ENCODE measurements at regions not wholly inside any gene's neighbourhood (a gene's known extent, or its start where the extent isn't known, plus 50 kb on each side); places are given as distances from the start of the nearest gene placed in this dataset.

DNA sequence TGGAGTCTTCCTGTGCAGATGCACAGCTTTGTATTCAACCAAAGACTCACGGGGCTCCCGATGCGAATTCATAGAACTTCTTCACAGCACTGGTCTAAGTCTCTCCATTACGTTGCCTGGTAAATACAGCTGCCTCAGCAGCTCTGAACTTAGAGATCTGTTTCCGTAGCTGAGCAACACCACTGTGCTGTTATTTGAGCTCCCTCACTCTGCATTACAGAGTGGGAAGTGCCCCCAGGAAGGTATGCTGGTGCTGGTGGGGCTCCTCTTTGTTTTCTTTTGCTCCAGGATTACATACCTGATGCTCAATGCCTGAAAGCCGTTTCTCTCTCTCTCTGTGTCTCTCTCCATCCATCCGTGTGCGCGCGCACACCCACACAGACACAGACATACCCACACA is 227.5 kb upstream of the RMST start:
- BruUV-seq (replicated peaks) = no TSS peak
- ChIA-PET CTCF (no interaction called here), RAD21 (ENCODE audit: low non-redundant PET in 1 of 2, low total read pairs in 2 of 2, uncharacterized antibody in 2 of 2, unreplicated experiment in 2 of 2) (no interaction called here), POLR2A (no interaction called here)
- Histone ChIP-seq H3K4me3 (replicated peaks in 1 of 2; ENCODE audit: low read depth in 1 of 2, low read length in 2 of 2) (no peak overlapping the region), H3K9me2 (ENCODE audit: insufficient read depth) (no peaks in the 10 kb centered on the region), H3K27ac (ENCODE audit: low read depth, low read length) (no peak overlapping the region), H3K36me3 (ENCODE audit: control insufficient read depth in 1 of 2, insufficient read depth in 2 of 2, low read length in 2 of 2) (no peaks in the 10 kb centered on the region), H3K27me3 (ENCODE audit: insufficient read depth, low read length) (no peaks in the 10 kb centered on the region), H3K9me3 (ENCODE audit: control insufficient read depth in 1 of 2, insufficient read depth in 1 of 2, low read depth in 1 of 2, low read length in 2 of 2) (no peaks in the 10 kb centered on the region), H2AFZ (ENCODE audit: low read depth, low read length, poor library complexity, severe bottlenecking) (no peak overlapping the region), H3K9ac (ENCODE audit: low read length) (no peak overlapping the region), H3K4me2 (ENCODE audit: low read length) (no peak overlapping the region), H3K79me2 (ENCODE audit: insufficient read depth, low read length) (no peaks in the 10 kb centered on the region), H4K20me1 (ENCODE audit: insufficient read depth) (no peaks in the 10 kb centered on the region), H3K4me1 (ENCODE audit: control insufficient read depth in 1 of 2, insufficient read depth in 2 of 2, low read length in 2 of 2) (no peaks in the 10 kb centered on the region)
- DNase-seq (ENCODE audit: low read depth, low spot score) = no peak
- no peak for ATAC-seq
- intact Hi-C loops (cut with micrococcal nuclease) = no loop called here
- no peak for TF ChIP-seq TCF7L2 (IDR thresholded peaks at IDR 0.05; ENCODE audit: borderline replicate concordance, extremely low read depth, insufficient read depth, insufficient read length)
- no peak for TF ChIP-seq CEBPB (IDR thresholded peaks at IDR 0.05; ENCODE audit: low read depth)
- TF ChIP-seq RAD21 (IDR thresholded peaks at IDR 0.05; ENCODE audit: low read depth) = no peak
- TF ChIP-seq JUND (IDR thresholded peaks at IDR 0.05) = no peak
- TF ChIP-seq EZH2 (IDR thresholded peaks at IDR 0.05) = no peak
- no peak for TF ChIP-seq SIN3A (IDR thresholded peaks at IDR 0.05; ENCODE audit: low read depth)
- TF ChIP-seq POLR2A (IDR thresholded peaks at IDR 0.05; ENCODE audit: borderline replicate concordance, extremely low read depth, insufficient read depth, insufficient read length) = no peak
- TF ChIP-seq ELF1 (IDR thresholded peaks at IDR 0.05; ENCODE audit: borderline replicate concordance, low read depth) = no peak
- TF ChIP-seq, protein P1, sequence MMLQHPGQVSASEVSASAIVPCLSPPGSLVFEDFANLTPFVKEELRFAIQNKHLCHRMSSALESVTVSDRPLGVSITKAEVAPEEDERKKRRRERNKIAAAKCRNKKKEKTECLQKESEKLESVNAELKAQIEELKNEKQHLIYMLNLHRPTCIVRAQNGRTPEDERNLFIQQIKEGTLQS (IDR thresholded peaks at IDR 0.05) = no peak
- TF ChIP-seq FOSL1 (IDR thresholded peaks at IDR 0.05; ENCODE audit: low read depth) = no peak
- TF ChIP-seq SRF (IDR thresholded peaks at IDR 0.05; ENCODE audit: low read depth) = no peak
- no peak for TF ChIP-seq CBX3 (IDR thresholded peaks at IDR 0.05; ENCODE audit: low read depth)
- TF ChIP-seq EZH2phosphoT487 (IDR thresholded peaks at IDR 0.05; ENCODE audit: borderline replicate concordance) = no peak
- TF ChIP-seq, protein P2, sequence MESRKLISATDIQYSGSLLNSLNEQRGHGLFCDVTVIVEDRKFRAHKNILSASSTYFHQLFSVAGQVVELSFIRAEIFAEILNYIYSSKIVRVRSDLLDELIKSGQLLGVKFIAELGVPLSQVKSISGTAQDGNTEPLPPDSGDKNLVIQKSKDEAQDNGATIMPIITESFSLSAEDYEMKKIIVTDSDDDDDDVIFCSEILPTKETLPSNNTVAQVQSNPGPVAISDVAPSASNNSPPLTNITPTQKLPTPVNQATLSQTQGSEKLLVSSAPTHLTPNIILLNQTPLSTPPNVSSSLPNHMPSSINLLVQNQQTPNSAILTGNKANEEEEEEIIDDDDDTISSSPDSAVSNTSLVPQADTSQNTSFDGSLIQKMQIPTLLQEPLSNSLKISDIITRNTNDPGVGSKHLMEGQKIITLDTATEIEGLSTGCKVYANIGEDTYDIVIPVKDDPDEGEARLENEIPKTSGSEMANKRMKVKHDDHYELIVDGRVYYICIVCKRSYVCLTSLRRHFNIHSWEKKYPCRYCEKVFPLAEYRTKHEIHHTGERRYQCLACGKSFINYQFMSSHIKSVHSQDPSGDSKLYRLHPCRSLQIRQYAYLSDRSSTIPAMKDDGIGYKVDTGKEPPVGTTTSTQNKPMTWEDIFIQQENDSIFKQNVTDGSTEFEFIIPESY (IDR thresholded peaks at IDR 0.05; ENCODE audit: extremely low read depth, insufficient replicate concordance, low read length) = no peak
- TF ChIP-seq, protein P3, sequence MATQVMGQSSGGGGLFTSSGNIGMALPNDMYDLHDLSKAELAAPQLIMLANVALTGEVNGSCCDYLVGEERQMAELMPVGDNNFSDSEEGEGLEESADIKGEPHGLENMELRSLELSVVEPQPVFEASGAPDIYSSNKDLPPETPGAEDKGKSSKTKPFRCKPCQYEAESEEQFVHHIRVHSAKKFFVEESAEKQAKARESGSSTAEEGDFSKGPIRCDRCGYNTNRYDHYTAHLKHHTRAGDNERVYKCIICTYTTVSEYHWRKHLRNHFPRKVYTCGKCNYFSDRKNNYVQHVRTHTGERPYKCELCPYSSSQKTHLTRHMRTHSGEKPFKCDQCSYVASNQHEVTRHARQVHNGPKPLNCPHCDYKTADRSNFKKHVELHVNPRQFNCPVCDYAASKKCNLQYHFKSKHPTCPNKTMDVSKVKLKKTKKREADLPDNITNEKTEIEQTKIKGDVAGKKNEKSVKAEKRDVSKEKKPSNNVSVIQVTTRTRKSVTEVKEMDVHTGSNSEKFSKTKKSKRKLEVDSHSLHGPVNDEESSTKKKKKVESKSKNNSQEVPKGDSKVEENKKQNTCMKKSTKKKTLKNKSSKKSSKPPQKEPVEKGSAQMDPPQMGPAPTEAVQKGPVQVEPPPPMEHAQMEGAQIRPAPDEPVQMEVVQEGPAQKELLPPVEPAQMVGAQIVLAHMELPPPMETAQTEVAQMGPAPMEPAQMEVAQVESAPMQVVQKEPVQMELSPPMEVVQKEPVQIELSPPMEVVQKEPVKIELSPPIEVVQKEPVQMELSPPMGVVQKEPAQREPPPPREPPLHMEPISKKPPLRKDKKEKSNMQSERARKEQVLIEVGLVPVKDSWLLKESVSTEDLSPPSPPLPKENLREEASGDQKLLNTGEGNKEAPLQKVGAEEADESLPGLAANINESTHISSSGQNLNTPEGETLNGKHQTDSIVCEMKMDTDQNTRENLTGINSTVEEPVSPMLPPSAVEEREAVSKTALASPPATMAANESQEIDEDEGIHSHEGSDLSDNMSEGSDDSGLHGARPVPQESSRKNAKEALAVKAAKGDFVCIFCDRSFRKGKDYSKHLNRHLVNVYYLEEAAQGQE (IDR thresholded peaks at IDR 0.05; ENCODE audit: low read depth) = no peak
- TF ChIP-seq, protein P4, sequence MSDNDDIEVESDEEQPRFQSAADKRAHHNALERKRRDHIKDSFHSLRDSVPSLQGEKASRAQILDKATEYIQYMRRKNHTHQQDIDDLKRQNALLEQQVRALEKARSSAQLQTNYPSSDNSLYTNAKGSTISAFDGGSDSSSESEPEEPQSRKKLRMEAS (IDR thresholded peaks at IDR 0.05) = no peak

Measured in HCT116 (cell line).